ENCODE measurements at regions not wholly inside any gene's neighbourhood (a gene's known extent, or its start where the extent isn't known, plus 50 kb on each side); places are given as distances from the start of the nearest gene placed in this dataset.
A peak's percentile ranks its signal among the peaks of the same experiment; 100 is the strongest.

GRCh38 chr4:12928751-12929150 is 555.4 kb downstream of the RAB28 start:
- peaks cover 8% of the 10 kb centered on the region for H3K9me3 Mint-ChIP-seq (ENCODE audit: low read depth)
- H3K36me3 Mint-ChIP-seq (ENCODE audit: low read depth): peaks cover 1% of the 10 kb centered on the region

DNA sequence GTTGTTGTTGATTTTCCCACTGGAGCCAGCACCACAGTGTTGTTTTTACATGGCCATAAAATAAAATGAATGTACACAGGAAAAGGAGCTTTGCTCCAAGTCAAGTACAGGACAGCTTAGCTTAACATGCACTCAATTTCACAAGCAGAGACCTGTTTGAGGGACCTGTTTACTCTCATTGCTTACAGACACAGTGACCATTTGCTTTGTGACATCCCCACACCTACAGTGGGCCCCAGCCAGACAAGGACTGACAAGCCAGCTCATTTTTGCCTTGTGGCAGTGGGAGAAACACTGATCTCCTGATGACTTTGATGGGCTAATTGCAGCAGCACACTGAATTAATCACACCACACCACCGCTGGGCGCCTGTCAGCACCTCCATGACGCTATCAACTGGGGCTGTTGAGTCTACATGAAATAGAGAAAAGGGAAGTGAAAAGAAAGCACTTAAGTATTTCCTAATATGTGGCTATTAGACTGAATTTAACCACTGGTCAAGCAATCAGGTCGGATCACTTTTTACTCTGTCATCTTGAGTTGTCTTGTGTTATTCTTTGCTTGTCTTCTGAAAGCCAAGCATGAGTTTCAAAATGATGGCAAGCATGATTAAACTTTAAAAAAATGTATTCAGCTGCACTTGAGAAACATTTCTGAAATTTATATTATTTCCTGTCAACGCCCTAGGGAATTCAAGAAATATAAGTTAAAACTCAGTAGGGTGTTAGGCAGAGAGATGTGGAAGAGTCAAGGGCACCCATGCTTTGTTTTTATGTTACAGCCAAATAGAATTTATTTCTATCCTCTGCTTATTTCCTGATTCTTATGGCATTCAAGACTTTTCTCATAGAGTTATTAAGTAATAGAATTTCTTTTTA is 557.7 kb downstream of the RAB28 start:
- no peak for TF ChIP-seq CTCF (IDR thresholded peaks at IDR 0.05)
- Mint-ChIP-seq H3K27me3 (ENCODE audit: low read depth) (no peaks in the 10 kb centered on the region), H3K4me1 (ENCODE audit: low read depth) (peaks cover 45% of the 10 kb centered on the region), H3K4me3 (ENCODE audit: unreplicated experiment) (no peak overlapping the region), H3K9me3 (ENCODE audit: low read depth) (peaks cover 8% of the 10 kb centered on the region), H3K36me3 (ENCODE audit: low read depth) (peaks cover 1% of the 10 kb centered on the region), H3K27ac (ENCODE audit: unreplicated experiment) (peak overlapping the region; percentile 78)
- no peak for DNase-seq (ENCODE audit: low spot score)

More at GRCh38 chr4:12928751-12929150, 555.4 kb downstream of the RAB28 start:
- Mint-ChIP-seq H3K27ac (ENCODE audit: unreplicated experiment) (no peak overlapping the region), H3K27me3 (ENCODE audit: low read depth) (no peaks in the 10 kb centered on the region), H3K4me3 (ENCODE audit: unreplicated experiment) (no peak overlapping the region), H3K4me1 (ENCODE audit: low read depth) (peaks cover 39% of the 10 kb centered on the region)
- DNase-seq (ENCODE audit: low spot score): no peak
- no peak for TF ChIP-seq CTCF (IDR thresholded peaks at IDR 0.05)

GRCh38 chr4:12924728-12925320 is 559.3 kb downstream of the RAB28 start:
- no peak for TF ChIP-seq CTCF (IDR thresholded peaks at IDR 0.05)
- no peak overlapping the region for H3K4me3 Mint-ChIP-seq (ENCODE audit: unreplicated experiment)
- H3K4me1 Mint-ChIP-seq (ENCODE audit: low read depth): peaks cover 47% of the 10 kb centered on the region
- no peak overlapping the region for H3K27ac Mint-ChIP-seq (ENCODE audit: unreplicated experiment)
- DNase-seq (ENCODE audit: low spot score): no peak
- peaks cover under 1% of the 10 kb centered on the region for H3K36me3 Mint-ChIP-seq (ENCODE audit: low read depth)
- peaks cover 4% of the 10 kb centered on the region for H3K9me3 Mint-ChIP-seq (ENCODE audit: low read depth)
- H3K27me3 Mint-ChIP-seq (ENCODE audit: low read depth): no peaks in the 10 kb centered on the region

DNA sequence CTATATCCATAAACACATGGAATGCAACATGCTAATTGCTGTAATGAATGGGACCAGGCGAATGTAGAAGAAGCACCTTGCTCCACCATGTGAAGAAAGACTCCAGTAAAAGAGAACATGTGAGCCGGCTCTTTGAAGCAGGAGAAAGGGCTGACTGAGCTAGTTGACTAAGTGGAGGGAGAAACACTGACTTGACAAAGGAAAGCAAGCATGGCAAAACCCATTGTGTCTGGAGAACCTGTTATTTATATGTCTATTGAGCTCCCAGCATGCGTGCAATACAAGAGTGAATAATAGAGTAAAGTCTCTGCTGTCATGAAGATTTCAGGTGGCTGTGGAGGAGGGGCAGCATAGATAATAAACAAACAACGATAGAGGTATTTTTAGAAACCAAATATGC is 559.9 kb downstream of the RAB28 start:
- no peak for DNase-seq (ENCODE audit: low spot score)
- Mint-ChIP-seq H3K4me3 (ENCODE audit: unreplicated experiment) (no peak overlapping the region), H3K27me3 (ENCODE audit: low read depth) (no peaks in the 10 kb centered on the region), H3K9me3 (ENCODE audit: low read depth) (no peaks in the 10 kb centered on the region), H3K27ac (ENCODE audit: unreplicated experiment) (no peak overlapping the region), H3K4me1 (ENCODE audit: low read depth) (peaks cover 47% of the 10 kb centered on the region), H3K36me3 (ENCODE audit: low read depth) (no peaks in the 10 kb centered on the region)
- TF ChIP-seq CTCF (IDR thresholded peaks at IDR 0.05): no peak

DNA sequence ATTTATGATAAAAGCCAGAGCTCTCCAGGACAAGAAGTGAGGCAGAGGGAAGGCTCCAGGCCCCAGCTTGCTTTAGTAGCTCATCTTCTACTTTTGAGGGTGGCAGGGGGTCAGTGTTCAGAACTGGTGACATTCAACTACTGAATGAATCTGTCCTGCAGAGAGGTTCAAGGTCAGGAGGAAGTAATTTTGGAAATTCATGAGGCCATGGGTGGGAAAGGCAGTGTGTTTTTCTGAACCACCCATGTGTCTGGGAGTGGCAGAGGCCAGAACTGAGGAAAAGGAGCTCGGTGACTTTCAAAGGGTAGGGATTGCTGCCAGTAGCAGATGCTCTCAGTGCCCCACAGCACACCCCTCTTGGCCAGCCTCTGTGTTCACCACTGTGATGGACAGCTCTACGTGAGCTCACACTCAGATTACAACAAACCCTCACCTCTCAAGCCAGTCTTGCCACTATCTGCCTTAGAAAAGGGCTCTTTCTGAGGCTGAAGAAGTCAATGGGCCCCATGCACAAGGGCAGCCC is 571.2 kb downstream of the RAB28 start:
- peaks cover 13% of the 10 kb centered on the region for H3K9me3 Mint-ChIP-seq (ENCODE audit: low read depth)
- H3K27ac Mint-ChIP-seq (ENCODE audit: unreplicated experiment): no peak overlapping the region
- no peak overlapping the region for H3K4me3 Mint-ChIP-seq (ENCODE audit: unreplicated experiment)
- TF ChIP-seq CTCF (IDR thresholded peaks at IDR 0.05): no peak
- H3K36me3 Mint-ChIP-seq (ENCODE audit: low read depth): peaks cover 2% of the 10 kb centered on the region
- H3K27me3 Mint-ChIP-seq (ENCODE audit: low read depth): no peaks in the 10 kb centered on the region
- no peaks in the 10 kb centered on the region for H3K4me1 Mint-ChIP-seq (ENCODE audit: low read depth)
- DNase-seq (ENCODE audit: low spot score): no peak

Data from chondrocyte (in vitro differentiated cells).